ENCODE measurements at regions not wholly inside any gene's neighbourhood (a gene's known extent, or its start where the extent isn't known, plus 50 kb on each side); places are given as distances from the start of the nearest gene placed in this dataset.
"Not testable (repeated sequence)": the region's sequence is repeated elsewhere in the genome, so short reads cannot be mapped to it uniquely, and the experiment has no call there.

- no peaks in the 10 kb centered on the region for H3K36me3 Mint-ChIP-seq (ENCODE audit: low read depth)
- H3K4me1 Mint-ChIP-seq = no peaks in the 10 kb centered on the region
- no peaks in the 10 kb centered on the region for H3K9me3 Mint-ChIP-seq (ENCODE audit: low read depth)
- ATAC-seq = no peak
- intact Hi-C loops (cut with DNase I, micrococcal nuclease) = no loop called here
- H3K27ac Mint-ChIP-seq = no peak overlapping the region
- ChIA-PET CTCF (interaction anchor here (0.7 to 1.1 kb wide), 2 partner anchors 581 to 1847 kb away, joined by 3 read pairs; no protein-coding TSS in a partner anchor), POLR2A (no interaction called here)
- peaks cover 10% of the 10 kb centered on the region for H3K27me3 Mint-ChIP-seq
- H3K4me3 Mint-ChIP-seq = no peak overlapping the region
- no peak for DNase-seq
Observed at GRCh38 chr17:31778523-31778922, 80.5 kb downstream of the COPRS start.

DNA sequence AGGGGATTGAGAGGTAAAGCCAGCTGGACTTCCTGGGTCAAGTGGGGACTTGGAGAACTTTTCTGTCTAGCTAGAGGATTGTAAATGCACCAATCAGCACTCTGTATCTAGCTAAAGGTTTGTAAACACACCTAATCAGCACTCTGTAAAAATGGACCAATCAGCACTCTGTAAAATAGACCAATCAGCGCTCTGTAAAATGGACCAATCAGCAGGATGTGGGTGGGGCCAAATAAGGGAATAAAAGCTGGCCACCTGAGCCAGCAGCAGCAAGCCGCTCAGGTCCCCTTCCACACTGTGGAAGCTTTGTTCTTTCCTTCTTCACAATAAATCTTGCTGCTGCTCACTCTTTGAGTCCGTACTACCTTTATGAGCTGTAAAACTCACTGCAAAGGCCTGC is 87.7 kb downstream of the COPRS start:
- H3K9me3 Mint-ChIP-seq (ENCODE audit: low read depth); CTCF ChIA-PET; H3K4me1 Mint-ChIP-seq; H3K27ac Mint-ChIP-seq; H3K4me3 Mint-ChIP-seq; ATAC-seq; DNase-seq; intact Hi-C loops (cut with DNase I, micrococcal nuclease); H3K36me3 Mint-ChIP-seq (ENCODE audit: low read depth); H3K27me3 Mint-ChIP-seq: not testable (repeated sequence)
- POLR2A ChIA-PET = interaction anchor here (0.7 kb wide), 1 partner anchor 143 kb away, joined by 3 read pairs; no protein-coding TSS in a partner anchor

DNA sequence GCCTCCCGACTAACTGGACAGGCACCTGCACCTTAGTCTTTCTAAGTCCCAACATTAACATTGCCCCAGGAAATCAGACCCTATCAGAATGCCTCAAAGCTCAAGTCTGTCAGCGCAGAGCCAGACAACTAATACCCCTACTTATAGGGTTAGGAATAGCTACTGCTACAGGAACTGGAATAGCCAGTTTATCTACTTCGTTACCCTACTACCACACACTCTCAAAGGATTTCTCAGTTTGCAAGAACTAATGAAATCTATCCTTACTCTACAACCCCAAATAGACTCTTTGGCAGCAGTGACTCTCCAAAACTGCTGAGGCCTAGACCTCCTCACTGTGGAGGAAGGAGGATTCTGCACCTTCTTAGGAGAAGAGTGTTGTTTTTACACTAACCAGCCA is 88.5 kb downstream of the COPRS start:
- H3K27ac Mint-ChIP-seq; H3K9me3 Mint-ChIP-seq (ENCODE audit: low read depth); H3K36me3 Mint-ChIP-seq (ENCODE audit: low read depth); ATAC-seq; DNase-seq; H3K4me1 Mint-ChIP-seq; H3K4me3 Mint-ChIP-seq; H3K27me3 Mint-ChIP-seq; CTCF ChIA-PET; POLR2A ChIA-PET; intact Hi-C loops (cut with DNase I, micrococcal nuclease): not testable (repeated sequence)

- H3K27ac Mint-ChIP-seq; DNase-seq; ATAC-seq; H3K9me3 Mint-ChIP-seq (ENCODE audit: low read depth); intact Hi-C loops (cut with DNase I, micrococcal nuclease); H3K4me3 Mint-ChIP-seq; H3K36me3 Mint-ChIP-seq (ENCODE audit: low read depth); POLR2A ChIA-PET; CTCF ChIA-PET; H3K4me1 Mint-ChIP-seq: not testable (repeated sequence)
- H3K27me3 Mint-ChIP-seq = peaks cover 16% of the 10 kb centered on the region
Observed at GRCh38 chr17:31761836-31762510, 97.1 kb downstream of the COPRS start.

DNA sequence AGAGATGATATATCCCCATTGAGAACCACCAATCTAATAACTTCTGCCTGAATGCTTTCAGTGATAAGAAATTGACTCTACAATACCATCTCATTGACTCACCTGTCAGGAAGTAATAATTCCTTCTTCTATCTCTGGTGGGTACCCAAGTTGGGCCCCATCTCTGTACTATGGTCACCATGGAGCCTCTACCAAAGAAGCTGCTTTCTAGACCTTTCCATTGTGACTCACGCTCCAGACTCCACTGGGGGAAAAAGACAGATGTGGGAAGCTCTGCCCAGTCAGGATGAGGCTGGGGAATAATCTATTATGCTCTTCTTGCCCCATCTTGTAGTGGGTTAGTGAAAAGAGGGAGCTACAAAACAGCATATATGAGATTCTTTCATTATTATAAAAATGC is 100.4 kb downstream of the COPRS start:
- POLR2A ChIA-PET = no interaction called here
- intact Hi-C loops (cut with DNase I, micrococcal nuclease) = loop anchor here in 1 of 2 experiments (10.0 kb wide), 1 partner anchor 64 kb away; no protein-coding TSS in a partner anchor
- CTCF ChIA-PET = no interaction called here

DNA sequence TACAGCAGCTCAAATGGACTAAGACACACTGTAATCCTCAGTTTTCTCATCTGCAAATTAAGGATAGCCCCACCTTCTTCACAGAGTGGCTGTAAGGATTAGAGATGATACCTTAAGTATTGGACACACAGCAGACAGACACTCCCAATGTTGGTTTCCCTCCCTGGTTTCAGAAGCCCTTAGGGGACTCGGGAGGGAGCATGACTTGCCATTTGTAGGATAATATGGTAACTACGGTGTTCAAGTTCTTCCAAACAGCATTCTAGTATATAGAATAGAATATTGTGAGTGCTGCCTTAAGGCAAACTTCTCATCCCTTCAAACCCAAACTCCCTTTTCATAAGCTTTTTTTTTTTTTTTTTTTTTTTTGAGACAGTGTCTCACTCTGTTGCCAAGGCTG is 101.9 kb downstream of the COPRS start:
- ATAC-seq (no peak), DNase-seq (no peak)
- Mint-ChIP-seq H3K27me3 (peaks cover 4% of the 10 kb centered on the region), H3K27ac (no peak overlapping the region), H3K36me3 (ENCODE audit: low read depth) (no peaks in the 10 kb centered on the region), H3K4me3 (no peak overlapping the region), H3K4me1 (no peaks in the 10 kb centered on the region), H3K9me3 (ENCODE audit: low read depth) (no peaks in the 10 kb centered on the region)
- ChIA-PET CTCF (interaction anchor here (0.6 kb wide), 1 partner anchor 1664 kb away, joined by 3 read pairs; no protein-coding TSS in a partner anchor), POLR2A (no interaction called here)
- intact Hi-C loops (cut with DNase I, micrococcal nuclease) = loop anchor here in 1 of 2 experiments (10.0 kb wide), 1 partner anchor 62 kb away; no protein-coding TSS in a partner anchor

More for the DNA sequence above, 100.4 kb downstream of the COPRS start:
- DNase-seq = no peak
- H3K4me1 Mint-ChIP-seq = no peaks in the 10 kb centered on the region
- H3K27ac Mint-ChIP-seq = no peak overlapping the region
- H3K27me3 Mint-ChIP-seq = peaks cover 10% of the 10 kb centered on the region
- no peaks in the 10 kb centered on the region for H3K36me3 Mint-ChIP-seq (ENCODE audit: low read depth)
- no peak for ATAC-seq
- no peak overlapping the region for H3K4me3 Mint-ChIP-seq
- no peaks in the 10 kb centered on the region for H3K9me3 Mint-ChIP-seq (ENCODE audit: low read depth)

- no peak for ATAC-seq
- Mint-ChIP-seq H3K27ac (no peak overlapping the region), H3K27me3 (peaks cover 1% of the 10 kb centered on the region), H3K9me3 (ENCODE audit: low read depth) (no peaks in the 10 kb centered on the region), H3K36me3 (ENCODE audit: low read depth) (no peaks in the 10 kb centered on the region), H3K4me1 (no peaks in the 10 kb centered on the region), H3K4me3 (no peak overlapping the region)
- intact Hi-C loops (cut with DNase I, micrococcal nuclease) = loop anchor here in 1 of 2 experiments (10.0 kb wide), 1 partner anchor 60 kb away; no protein-coding TSS in a partner anchor
- no peak for DNase-seq
- ChIA-PET CTCF (no interaction called here), POLR2A (interaction anchor here (0.6 kb wide), 1 partner anchor 18 kb away, joined by 4 read pairs; no protein-coding TSS in a partner anchor)
Observed at GRCh38 chr17:31754239-31754945, 104.7 kb downstream of the COPRS start.

DNA sequence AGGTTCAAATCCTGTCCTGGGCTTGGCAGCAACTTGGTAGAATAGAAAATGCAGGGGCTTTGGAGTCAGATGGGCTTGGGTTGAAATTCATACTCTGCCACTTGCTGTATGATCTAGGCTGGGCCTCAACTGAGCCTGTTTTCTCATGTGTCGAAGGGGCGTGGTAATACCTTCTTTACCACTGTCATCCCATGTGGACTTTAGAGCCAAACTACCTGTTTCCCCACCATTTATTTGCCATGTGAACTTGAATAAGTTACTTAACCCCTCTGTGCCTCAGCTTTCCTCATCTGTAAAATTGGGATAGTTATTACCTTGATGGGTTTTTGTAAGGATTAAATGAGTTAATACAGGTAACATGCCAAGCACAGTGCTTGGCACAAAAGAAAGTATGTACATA is 106.0 kb downstream of the COPRS start:
- Mint-ChIP-seq H3K27ac (no peak overlapping the region), H3K27me3 (no peaks in the 10 kb centered on the region), H3K9me3 (ENCODE audit: low read depth) (no peaks in the 10 kb centered on the region), H3K4me1 (no peaks in the 10 kb centered on the region), H3K36me3 (ENCODE audit: low read depth) (no peaks in the 10 kb centered on the region), H3K4me3 (no peak overlapping the region)
- POLR2A ChIA-PET = no interaction called here
- ATAC-seq = no peak
- CTCF ChIA-PET = no interaction called here
- no peak for DNase-seq
- intact Hi-C loops (cut with DNase I, micrococcal nuclease) = loop anchor here in 1 of 2 experiments (10.0 kb wide), 1 partner anchor 58 kb away; no protein-coding TSS in a partner anchor

DNA sequence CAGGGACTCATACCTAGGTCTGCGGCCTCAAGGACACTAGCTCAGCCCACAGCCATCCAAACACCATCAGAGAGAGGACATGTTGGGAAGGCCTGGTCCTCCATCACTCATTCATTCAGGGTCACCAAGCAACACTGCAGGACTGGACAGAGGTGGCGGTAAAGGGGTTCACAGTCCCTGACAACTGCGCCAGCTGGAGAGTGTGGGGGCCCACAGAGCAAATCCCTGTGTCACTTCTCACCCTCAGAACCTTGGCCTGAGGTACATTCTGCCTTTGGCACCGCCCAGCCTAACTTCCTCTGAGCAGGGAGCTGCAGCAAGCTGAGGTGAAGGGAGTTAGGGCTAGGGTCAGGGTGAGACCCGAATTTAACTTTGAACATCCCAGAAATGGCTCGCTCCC is 106.5 kb downstream of the COPRS start:
- H3K4me1 Mint-ChIP-seq = no peaks in the 10 kb centered on the region
- DNase-seq (no peak), ATAC-seq (no peak)
- H3K27ac Mint-ChIP-seq = no peak overlapping the region
- no peaks in the 10 kb centered on the region for H3K9me3 Mint-ChIP-seq (ENCODE audit: low read depth)
- no peaks in the 10 kb centered on the region for H3K36me3 Mint-ChIP-seq (ENCODE audit: low read depth)
- H3K4me3 Mint-ChIP-seq = no peak overlapping the region
- ChIA-PET CTCF (no interaction called here), POLR2A (no interaction called here)
- no peaks in the 10 kb centered on the region for H3K27me3 Mint-ChIP-seq
- intact Hi-C loops (cut with DNase I, micrococcal nuclease) = loop anchor here in 1 of 2 experiments (10.0 kb wide), 1 partner anchor 58 kb away; no protein-coding TSS in a partner anchor

GRCh38 chr17:31750578-31750977 is 108.5 kb downstream of the COPRS start:
- intact Hi-C loops (cut with DNase I, micrococcal nuclease) = loop anchor here in 1 of 2 experiments (10.0 kb wide), 1 partner anchor 56 kb away; no protein-coding TSS in a partner anchor
- no peak overlapping the region for H3K4me3 Mint-ChIP-seq
- POLR2A ChIA-PET = no interaction called here

GRCh38 chr17:31748881-31749280 is 110.2 kb downstream of the COPRS start:
- POLR2A ChIA-PET = no interaction called here
- Mint-ChIP-seq H3K27ac (no peak overlapping the region), H3K9me3 (ENCODE audit: low read depth) (no peaks in the 10 kb centered on the region), H3K27me3 (peaks cover 2% of the 10 kb centered on the region), H3K36me3 (ENCODE audit: low read depth) (no peaks in the 10 kb centered on the region), H3K4me3 (no peak overlapping the region), H3K4me1 (no peaks in the 10 kb centered on the region)
- CTCF ChIA-PET = interaction anchor here (0.5 kb wide), 1 partner anchor 94 kb away, joined by 3 read pairs; no protein-coding TSS in a partner anchor
- DNase-seq (no peak), ATAC-seq (no peak)
- intact Hi-C loops (cut with DNase I, micrococcal nuclease) = no loop called here

More at GRCh38 chr17:31750578-31750977, 108.5 kb downstream of the COPRS start:
- Mint-ChIP-seq H3K27me3 (no peaks in the 10 kb centered on the region), H3K27ac (no peak overlapping the region), H3K4me1 (no peaks in the 10 kb centered on the region), H3K9me3 (ENCODE audit: low read depth) (no peaks in the 10 kb centered on the region), H3K36me3 (ENCODE audit: low read depth) (no peaks in the 10 kb centered on the region)
- DNase-seq (no peak), ATAC-seq (no peak)
- CTCF ChIA-PET = interaction anchor here (0.6 kb wide), 1 partner anchor 88 kb away, joined by 4 read pairs; no protein-coding TSS in a partner anchor

Measured in activated CD4-positive, alpha-beta T cell treated with anti-CD3 and anti-CD28 coated beads for 36 hours (primary cell).